ENCODE measurements at regions not wholly inside any gene's neighbourhood (a gene's known extent, or its start where the extent isn't known, plus 50 kb on each side); places are given as distances from the start of the nearest gene placed in this dataset.

- TF ChIP-seq POLR2AphosphoS5 (IDR thresholded peaks at IDR 0.05) (no peak), POLR2A (IDR thresholded peaks at IDR 0.05) (no peak), CTCF (IDR thresholded peaks at IDR 0.05) (no peak), EP300 (IDR thresholded peaks at IDR 0.05) (no peak)
These were observed 1817.7 kb downstream of the LRRC4C start for GRCh38 chr11:39641751-39642150.

All from stomach (tissue), 4 donors.